H54 (cell line): ENCODE measurements at regions not wholly inside any gene's neighbourhood (a gene's known extent, or its start where the extent isn't known, plus 50 kb on each side); places are given as distances from the start of the nearest gene placed in this dataset.

ENCODE experiments used
- DNase-seq: peaks from one replicate; pipeline ENCODE4 v3.0.0; 2011; ENCODE audit warnings: low spot score, mixed read lengths; ENCODE audit not compliant: insufficient read length
- FAIRE-seq: peaks from 3 replicates; lab custom pipeline; 2011; peaks lifted over from hg19 to GRCh38; lab: Jason Lieb, UNC
- POLR2A ChIP-seq: IDR thresholded peaks from 2 replicates; pipeline ENCODE4 v1.6.1; 2011; ENCODE audit warnings: low read depth, mild to moderate bottlenecking, low read length

- TF ChIP-seq POLR2A: no peak
- FAIRE-seq: no peak
- DNase-seq: no peak
Measured at GRCh38 chr4:168019019-168019651, 73.2 kb upstream of the ANXA10 start.

- FAIRE-seq (no peak), DNase-seq (no peak)
- TF ChIP-seq POLR2A: no peak
Measured at GRCh38 chr4:168019921-168020320, 72.4 kb upstream of the ANXA10 start.

- TF ChIP-seq POLR2A: no peak
- DNase-seq: no peak
- FAIRE-seq: no peak
Measured at GRCh38 chr4:168021666-168022065, 70.7 kb upstream of the ANXA10 start.

GRCh38 chr4:168028568-168028967, 63.8 kb upstream of the ANXA10 start:
- no peak for FAIRE-seq
- DNase-seq: no peak
- no peak for TF ChIP-seq POLR2A

GRCh38 chr4:168028970-168029597, 63.3 kb upstream of the ANXA10 start:
- TF ChIP-seq POLR2A: no peak
- FAIRE-seq (no peak), DNase-seq (no peak)

GRCh38 chr4:168037676-168038075, 54.7 kb upstream of the ANXA10 start:
- no peak for TF ChIP-seq POLR2A
- DNase-seq (no peak), FAIRE-seq (no peak)

GRCh38 chr4:168039593-168039992, 52.7 kb upstream of the ANXA10 start:
- DNase-seq (no peak), FAIRE-seq (no peak)
- no peak for TF ChIP-seq POLR2A
